Stimulated activated naive CD8-positive, alpha-beta T cell treated with anti-CD3 and anti-CD28 coated beads, Interleukin-15, Interleukin-2, amounts not matched to agents 100 ng/mL and 50 ng/mL, for 24 hours (primary cell): ENCODE measurements at regions not wholly inside any gene's neighbourhood (a gene's known extent, or its start where the extent isn't known, plus 50 kb on each side); places are given as distances from the start of the nearest gene placed in this dataset.
"Not testable (repeated sequence)": the region's sequence is repeated elsewhere in the genome, so short reads cannot be mapped to it uniquely, and the experiment has no call there.

ENCODE experiments used
- H3K27ac Mint-ChIP-seq: one replicate; pipeline ENCODE4 v1.8.0; 2021; ENCODE audit warnings: mild to moderate bottlenecking, mixed read lengths
- H3K27me3 Mint-ChIP-seq: one replicate; pipeline ENCODE4 v1.8.0; 2021; ENCODE audit warnings: mixed read lengths
- H3K36me3 Mint-ChIP-seq: one replicate; pipeline ENCODE4 v1.8.0; 2021; ENCODE audit warnings: low read depth, mixed read lengths
- H3K4me1 Mint-ChIP-seq: one replicate; pipeline ENCODE4 v1.8.0; 2021; ENCODE audit warnings: low read depth, mixed read lengths
- H3K4me3 Mint-ChIP-seq: one replicate; pipeline ENCODE4 v1.8.0; 2021; ENCODE audit warnings: mild to moderate bottlenecking, mixed read lengths
- H3K9me3 Mint-ChIP-seq: one replicate; pipeline ENCODE4 v1.8.0; 2021; ENCODE audit warnings: mixed read lengths

DNA sequence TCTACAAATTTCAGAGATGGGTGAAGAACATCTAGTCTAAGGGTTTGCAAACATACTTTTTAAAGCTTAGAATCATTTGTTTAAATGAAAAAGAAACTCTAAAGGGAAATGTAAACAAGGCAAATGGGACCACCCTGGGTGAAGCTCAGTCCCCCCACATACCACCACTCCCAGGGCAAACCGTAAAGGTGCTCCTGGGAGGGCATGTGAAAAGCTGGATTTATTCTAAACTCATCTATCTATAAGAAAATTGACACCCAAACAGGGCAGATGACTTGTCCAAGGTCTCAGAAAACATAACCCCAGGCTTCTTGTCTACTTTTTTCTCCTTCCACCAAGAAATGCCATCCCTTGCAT, 223.3 kb upstream of the PRKCQ start:
- H3K4me3 Mint-ChIP-seq: no peak overlapping the region
- no peaks in the 10 kb centered on the region for H3K36me3 Mint-ChIP-seq
- H3K4me1 Mint-ChIP-seq: no peaks in the 10 kb centered on the region
- no peak overlapping the region for H3K27ac Mint-ChIP-seq
- peaks cover 6% of the 10 kb centered on the region for H3K27me3 Mint-ChIP-seq
- no peaks in the 10 kb centered on the region for H3K9me3 Mint-ChIP-seq

DNA sequence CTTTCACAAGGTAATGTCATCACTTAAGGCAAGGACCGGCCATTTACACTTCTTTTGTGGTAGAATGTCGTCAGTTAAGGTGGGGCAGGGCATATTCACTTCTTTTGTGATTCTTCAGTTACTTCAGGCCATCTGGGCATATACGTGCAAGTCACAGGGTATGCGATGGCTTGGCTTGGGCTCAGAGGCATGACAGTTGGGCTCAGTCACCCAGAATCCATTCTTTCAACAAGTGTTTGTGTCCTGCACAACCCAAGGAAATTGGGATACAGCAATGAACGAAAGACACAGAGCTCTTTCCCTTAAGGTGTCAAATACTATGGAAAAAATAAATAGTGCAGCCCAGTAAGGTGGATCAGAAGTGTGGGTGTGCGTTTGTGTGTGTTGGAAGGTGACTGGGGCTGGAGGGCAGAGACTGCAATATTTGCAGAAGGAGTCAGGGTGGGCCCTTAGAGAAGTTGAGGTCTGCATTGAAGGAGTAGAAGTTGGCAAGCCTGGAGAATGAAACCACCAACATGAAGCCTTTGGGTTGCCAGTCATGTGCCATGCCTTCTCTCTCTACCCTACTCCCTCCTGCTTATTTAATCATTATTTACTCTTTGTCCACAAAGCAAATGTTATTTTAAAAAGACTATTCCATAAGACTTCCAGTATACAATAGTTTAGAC, 222.8 kb upstream of the PRKCQ start:
- Mint-ChIP-seq H3K36me3 (no peaks in the 10 kb centered on the region), H3K4me1 (no peaks in the 10 kb centered on the region), H3K4me3 (no peak overlapping the region), H3K27me3 (peaks cover 6% of the 10 kb centered on the region), H3K27ac (no peak overlapping the region), H3K9me3 (no peaks in the 10 kb centered on the region)

DNA sequence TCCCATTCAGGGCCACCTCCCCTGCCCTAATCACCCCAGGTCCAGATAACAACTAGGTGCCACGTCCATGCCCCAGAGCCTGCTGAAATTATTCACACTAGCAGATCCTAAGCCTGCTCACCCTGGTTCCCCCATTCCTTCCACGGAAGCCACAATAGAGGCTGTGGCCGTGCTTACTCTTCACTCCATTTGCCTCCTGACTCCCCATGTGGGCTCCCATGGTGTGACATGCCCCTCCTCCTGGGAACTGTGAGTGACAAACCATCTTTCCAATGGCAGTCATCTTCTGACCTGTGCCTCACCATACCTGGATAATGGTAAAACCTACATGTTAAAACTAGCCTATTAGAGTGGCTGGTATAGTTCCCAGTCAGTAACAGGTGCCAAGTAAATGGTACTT, 216.2 kb upstream of the PRKCQ start:
- no peak overlapping the region for H3K27ac Mint-ChIP-seq
- H3K27me3 Mint-ChIP-seq: peaks cover 9% of the 10 kb centered on the region
- no peak overlapping the region for H3K4me3 Mint-ChIP-seq
- H3K36me3 Mint-ChIP-seq: no peaks in the 10 kb centered on the region
- H3K9me3 Mint-ChIP-seq: no peaks in the 10 kb centered on the region
- H3K4me1 Mint-ChIP-seq: no peaks in the 10 kb centered on the region

DNA sequence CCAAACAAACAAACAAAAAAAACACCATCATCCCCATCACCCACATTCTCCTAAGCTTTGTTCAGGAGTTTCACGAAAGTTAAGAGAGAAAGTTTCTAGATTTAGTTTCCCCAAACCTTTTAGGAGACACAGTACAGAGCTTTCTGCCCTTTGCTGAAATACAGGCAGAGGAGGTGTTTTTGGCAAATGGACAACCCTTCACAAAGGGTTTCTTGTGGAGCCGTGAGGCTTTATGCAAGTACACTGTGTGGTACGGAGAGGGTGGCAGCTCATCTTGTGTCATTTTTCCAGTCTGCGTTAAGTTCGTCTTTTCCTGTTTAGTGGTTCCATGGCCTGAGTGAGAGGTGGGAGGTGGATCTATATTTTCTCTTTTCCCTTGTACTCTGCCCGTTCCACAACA, 215.5 kb upstream of the PRKCQ start:
- H3K27me3 Mint-ChIP-seq: peaks cover 8% of the 10 kb centered on the region
- H3K4me3 Mint-ChIP-seq: no peak overlapping the region
- no peak overlapping the region for H3K27ac Mint-ChIP-seq
- H3K9me3 Mint-ChIP-seq: no peaks in the 10 kb centered on the region
- no peaks in the 10 kb centered on the region for H3K4me1 Mint-ChIP-seq
- no peaks in the 10 kb centered on the region for H3K36me3 Mint-ChIP-seq

DNA sequence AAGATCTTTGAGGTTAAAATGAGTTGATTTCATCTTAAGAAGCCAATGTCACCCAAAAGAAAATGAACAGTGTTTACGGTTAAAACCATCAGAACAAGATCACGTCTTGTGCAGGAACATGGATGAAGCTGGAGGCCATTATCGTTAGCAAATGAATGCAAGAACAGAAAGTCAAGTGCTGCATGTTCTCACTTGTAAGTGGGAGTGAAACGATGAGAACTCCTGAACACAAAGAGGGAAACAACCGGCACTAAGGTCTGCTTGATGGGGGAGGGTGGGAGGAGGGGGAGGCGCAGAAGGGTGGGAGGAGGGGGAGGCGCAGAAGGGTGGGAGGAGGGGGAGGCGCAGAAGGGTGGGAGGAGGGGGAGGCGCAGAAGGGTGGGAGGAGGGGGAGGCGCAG, 214.8 kb upstream of the PRKCQ start:
- H3K9me3 Mint-ChIP-seq, H3K27me3 Mint-ChIP-seq, H3K4me3 Mint-ChIP-seq, H3K36me3 Mint-ChIP-seq, H3K27ac Mint-ChIP-seq, H3K4me1 Mint-ChIP-seq: not testable (repeated sequence)

DNA sequence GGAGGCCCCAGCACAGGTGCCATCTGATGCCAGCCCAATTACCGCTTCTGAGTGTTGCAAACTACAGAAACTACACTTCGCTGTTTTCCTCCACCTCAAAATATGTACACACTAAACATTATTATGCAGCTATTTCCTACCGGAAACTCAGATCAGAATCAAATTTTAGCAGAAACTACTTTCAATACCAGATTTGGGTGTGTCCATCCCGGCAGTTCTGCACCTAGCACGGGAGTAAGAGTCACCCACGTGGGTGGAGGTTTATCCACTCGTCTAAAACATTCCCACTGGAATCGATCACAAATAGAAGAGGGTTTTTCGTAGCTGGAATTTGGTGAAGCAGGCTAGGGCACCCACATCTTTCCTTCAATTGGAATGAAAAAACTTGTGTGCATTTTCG, 214.4 kb upstream of the PRKCQ start:
- Mint-ChIP-seq H3K27me3 (peaks cover 8% of the 10 kb centered on the region), H3K4me3 (no peak overlapping the region), H3K9me3 (no peaks in the 10 kb centered on the region), H3K4me1 (no peaks in the 10 kb centered on the region), H3K36me3 (no peaks in the 10 kb centered on the region), H3K27ac (no peak overlapping the region)

DNA sequence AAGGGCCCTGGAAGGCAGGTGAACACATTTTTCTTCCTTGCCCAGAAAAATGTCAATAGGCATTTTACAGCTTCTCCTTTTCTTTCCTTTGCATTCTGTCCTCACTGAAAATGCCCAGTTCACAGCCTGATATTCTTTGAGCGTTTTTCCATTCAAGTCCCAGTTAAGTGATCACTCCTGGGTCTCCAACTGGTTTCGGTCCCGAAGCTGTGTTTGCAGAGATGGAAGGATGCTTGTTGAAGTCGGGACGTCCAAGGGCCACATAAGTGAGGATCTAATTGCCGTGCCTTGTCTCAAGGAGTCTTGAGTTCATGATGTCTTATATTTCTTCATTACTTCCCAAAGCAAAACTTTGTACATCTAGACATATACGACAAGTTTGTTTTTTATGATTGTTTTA, 208.7 kb upstream of the PRKCQ start:
- Mint-ChIP-seq H3K27me3 (peaks cover 14% of the 10 kb centered on the region), H3K4me3 (no peak overlapping the region), H3K27ac (no peak overlapping the region), H3K36me3 (no peaks in the 10 kb centered on the region), H3K9me3 (no peaks in the 10 kb centered on the region), H3K4me1 (no peaks in the 10 kb centered on the region)

DNA sequence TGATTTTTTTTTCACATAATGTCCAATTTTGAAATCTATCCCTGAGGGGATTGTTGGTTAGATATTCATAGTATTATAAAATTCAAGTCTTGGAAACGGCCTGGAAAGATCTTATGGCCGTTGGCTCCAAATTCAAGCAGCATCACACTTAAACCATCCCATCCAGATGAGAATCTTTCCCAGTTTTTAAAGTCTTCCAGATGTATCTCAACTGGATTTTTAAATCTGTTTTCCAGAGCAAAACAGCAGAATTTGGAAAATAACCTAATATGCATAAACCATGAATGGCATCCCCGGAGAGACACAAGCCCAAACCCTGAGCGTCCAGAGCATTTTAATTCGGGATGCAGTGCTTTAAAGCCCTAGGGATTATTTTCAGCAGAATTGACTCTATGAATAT, 208.2 kb upstream of the PRKCQ start:
- Mint-ChIP-seq H3K27me3 (peaks cover 17% of the 10 kb centered on the region), H3K9me3 (no peaks in the 10 kb centered on the region), H3K27ac (no peak overlapping the region), H3K4me3 (no peak overlapping the region), H3K4me1 (no peaks in the 10 kb centered on the region), H3K36me3 (no peaks in the 10 kb centered on the region)

DNA sequence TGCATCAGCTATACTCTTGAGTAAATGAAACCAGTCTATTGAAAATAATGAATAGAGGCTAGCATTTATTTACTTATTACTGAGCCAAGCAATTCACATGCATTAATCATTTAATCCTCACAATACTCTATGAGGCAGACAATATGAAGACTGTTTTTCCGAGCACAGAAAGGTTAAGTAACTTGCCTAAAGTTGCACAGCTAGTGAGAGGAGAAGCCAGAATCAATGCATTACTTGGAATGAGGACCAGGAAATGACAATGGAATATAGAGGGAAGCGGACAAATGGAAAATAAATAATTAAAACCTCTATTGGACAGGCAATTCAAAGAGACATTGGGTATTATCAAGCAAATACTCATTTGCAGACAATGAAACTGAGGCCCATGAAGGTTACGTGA, 207.6 kb upstream of the PRKCQ start:
- Mint-ChIP-seq H3K9me3 (no peaks in the 10 kb centered on the region), H3K36me3 (no peaks in the 10 kb centered on the region), H3K27me3 (peaks cover 17% of the 10 kb centered on the region), H3K4me3 (no peak overlapping the region), H3K4me1 (no peaks in the 10 kb centered on the region), H3K27ac (no peak overlapping the region)

DNA sequence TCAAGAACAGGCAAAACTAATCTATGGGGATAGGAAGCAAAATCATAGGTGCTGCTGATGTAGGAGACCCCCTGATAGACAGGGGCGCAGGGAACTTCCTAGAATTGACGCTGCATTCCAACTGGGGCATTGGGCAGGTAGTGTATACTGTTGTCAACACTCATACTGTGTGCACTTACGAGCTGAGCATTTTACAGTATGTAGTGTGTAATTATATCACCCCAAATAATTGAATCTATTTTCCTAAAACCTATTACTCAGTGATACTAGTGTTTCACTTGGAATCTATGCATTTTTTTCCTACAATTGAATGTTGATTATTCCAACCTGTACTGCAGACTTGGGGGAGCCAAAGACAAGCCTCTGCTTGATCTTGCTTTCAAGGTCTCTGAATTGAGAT, 207.0 kb upstream of the PRKCQ start:
- Mint-ChIP-seq H3K27me3 (peaks cover 17% of the 10 kb centered on the region), H3K4me1 (no peaks in the 10 kb centered on the region), H3K9me3 (no peaks in the 10 kb centered on the region), H3K27ac (no peak overlapping the region), H3K36me3 (no peaks in the 10 kb centered on the region), H3K4me3 (no peak overlapping the region)

DNA sequence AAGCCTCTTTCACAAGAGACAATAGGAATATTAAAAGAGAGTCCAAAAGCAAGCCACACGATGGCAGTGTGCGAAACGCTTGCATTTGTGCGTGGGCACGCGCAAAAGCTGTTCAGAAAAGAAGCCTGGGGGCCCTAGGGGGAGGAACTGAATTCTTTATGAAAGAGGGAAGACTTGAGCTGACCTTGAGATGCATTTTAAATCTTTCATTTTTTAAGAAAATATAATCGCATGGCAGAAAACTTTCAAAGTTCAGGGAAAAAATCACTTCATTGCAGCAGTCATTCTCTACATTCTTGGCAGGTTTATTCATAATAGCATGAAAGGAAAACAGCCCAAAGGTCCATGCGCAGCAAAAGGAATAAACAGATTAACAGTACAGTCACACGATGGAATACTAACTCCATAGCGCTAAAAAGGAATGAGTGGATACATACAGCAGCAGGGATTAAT, 206.5 kb upstream of the PRKCQ start:
- Mint-ChIP-seq H3K9me3 (no peaks in the 10 kb centered on the region), H3K4me3 (no peak overlapping the region), H3K4me1 (no peaks in the 10 kb centered on the region), H3K36me3 (no peaks in the 10 kb centered on the region), H3K27ac (no peak overlapping the region), H3K27me3 (peaks cover 16% of the 10 kb centered on the region)

DNA sequence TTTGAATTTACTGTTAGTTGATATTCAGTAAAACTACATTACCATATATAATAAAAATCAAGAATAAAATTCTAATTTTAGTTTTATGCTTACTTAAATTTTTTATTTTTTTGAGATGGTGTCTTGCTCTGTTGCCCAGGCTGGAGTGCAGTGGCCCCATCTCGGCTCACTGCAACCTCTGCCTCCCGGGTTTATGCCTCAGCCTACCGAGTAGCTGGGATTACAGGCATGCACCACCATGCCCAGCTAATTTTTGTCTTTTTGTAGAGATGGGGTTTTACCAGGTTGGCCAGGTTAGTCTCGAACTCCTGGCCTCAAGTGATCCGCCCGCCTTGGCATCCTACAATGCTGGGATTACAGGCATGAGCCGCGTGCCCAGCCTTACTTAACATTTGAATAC, 204.4 kb upstream of the PRKCQ start:
- H3K4me3 Mint-ChIP-seq, H3K27ac Mint-ChIP-seq, H3K4me1 Mint-ChIP-seq, H3K9me3 Mint-ChIP-seq, H3K36me3 Mint-ChIP-seq: not testable (repeated sequence)
- peaks cover 23% of the 10 kb centered on the region for H3K27me3 Mint-ChIP-seq

DNA sequence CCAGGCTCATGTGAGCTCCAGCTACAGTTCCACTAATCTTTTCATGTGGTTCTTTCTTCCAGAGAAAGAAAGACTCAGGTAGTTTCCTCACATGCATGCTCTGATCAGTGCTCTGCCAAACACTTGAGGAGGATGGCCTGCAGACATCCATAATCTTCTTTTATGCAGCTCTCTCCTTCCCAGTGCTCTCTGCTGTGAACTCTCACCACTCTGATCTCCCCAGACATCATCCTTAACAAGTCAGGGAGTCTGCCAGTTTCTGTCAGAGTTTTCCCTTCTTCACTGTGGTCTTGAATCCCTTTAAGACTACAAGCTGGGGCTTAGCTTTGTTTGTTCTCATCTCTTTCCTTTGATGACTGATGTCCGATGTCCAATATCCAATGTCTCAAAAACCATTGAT, 203.4 kb upstream of the PRKCQ start:
- Mint-ChIP-seq H3K36me3 (no peaks in the 10 kb centered on the region), H3K27me3 (peaks cover 15% of the 10 kb centered on the region), H3K27ac (no peak overlapping the region), H3K9me3 (no peaks in the 10 kb centered on the region), H3K4me1 (no peaks in the 10 kb centered on the region), H3K4me3 (no peak overlapping the region)

DNA sequence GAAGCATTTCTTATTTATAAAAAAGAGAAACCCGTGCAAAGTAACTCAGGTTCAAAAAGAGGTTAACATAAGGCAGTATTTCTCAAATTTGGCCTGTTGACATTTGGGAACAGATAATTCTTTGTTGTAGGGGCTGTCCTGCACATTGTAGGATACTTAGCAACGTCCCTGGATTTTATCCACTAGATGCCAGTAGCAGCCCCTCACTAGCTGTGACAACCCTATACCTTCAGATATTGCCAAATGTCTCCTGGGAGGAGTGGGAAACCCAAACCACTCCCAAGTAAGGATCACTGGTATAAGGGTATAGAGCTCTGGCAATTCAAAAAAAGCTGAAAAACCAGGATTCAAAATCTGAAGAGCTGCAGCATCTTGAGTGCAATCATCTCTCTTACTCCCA, 202.3 kb upstream of the PRKCQ start:
- Mint-ChIP-seq H3K27ac (no peak overlapping the region), H3K4me1 (no peaks in the 10 kb centered on the region), H3K27me3 (peaks cover 22% of the 10 kb centered on the region), H3K36me3 (no peaks in the 10 kb centered on the region), H3K4me3 (no peak overlapping the region), H3K9me3 (no peaks in the 10 kb centered on the region)

DNA sequence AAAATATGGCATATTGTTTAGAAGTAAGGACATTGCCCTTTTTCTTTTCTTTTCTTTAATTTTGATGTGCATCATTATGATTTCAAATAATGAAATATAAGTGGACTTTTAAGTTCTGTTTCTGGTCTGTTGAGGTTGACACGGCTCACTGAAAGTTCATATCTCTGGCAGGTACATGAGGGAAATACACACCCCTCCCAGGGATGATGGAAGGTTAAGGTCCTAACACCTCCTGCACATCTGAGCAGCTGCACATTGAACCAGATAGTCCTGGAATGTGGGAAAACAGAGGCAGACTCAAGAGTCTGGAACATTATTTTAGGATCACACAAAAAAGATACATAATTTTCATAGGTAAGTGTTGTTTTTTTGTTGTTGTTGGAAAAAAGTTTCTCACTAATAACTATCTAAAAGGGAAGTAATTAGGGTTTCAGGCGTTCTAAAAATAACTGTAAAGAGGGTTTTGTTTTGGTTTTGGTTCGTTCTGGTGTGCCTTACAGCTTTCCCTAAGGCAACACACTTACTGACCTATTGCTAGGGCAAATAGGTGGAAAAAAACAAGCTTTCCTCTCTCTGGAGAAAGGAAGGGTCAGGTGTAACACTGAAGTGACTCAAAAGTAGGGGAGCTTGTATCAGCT, 201.2 kb upstream of the PRKCQ start:
- H3K4me1 Mint-ChIP-seq: no peaks in the 10 kb centered on the region
- H3K9me3 Mint-ChIP-seq: no peaks in the 10 kb centered on the region
- H3K27me3 Mint-ChIP-seq: peaks cover 28% of the 10 kb centered on the region
- H3K36me3 Mint-ChIP-seq: no peaks in the 10 kb centered on the region
- no peak overlapping the region for H3K27ac Mint-ChIP-seq
- no peak overlapping the region for H3K4me3 Mint-ChIP-seq

DNA sequence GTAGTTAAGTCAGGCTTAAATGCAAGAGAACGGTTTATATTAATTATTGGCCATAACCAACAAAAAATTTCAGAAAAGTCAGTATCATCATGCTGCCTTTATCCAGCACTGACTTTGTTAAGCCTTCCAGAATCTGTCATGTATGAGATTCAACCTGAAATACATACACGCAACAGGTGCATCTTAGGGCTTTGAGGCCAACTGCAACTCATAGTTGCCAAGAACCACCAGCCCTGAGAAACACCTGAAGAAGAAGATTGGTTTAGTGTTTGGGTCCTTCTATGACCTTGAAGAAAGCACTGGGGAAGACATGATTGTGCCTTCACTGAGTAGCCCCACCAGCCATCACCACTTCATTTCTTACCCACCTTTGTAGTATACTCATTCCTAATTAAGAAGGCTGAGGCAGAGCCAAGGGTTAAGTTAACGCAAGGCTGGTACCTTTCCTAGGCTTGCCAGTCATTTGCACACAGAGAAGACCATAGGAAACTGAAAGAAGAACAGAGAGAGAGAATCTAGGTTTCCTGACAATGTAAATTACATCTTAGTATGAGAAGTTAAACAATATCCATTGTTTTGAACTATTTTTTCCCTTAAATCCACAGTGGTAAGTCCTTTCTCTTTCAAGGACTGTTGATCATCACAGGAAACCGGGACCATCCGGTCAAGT, 200.1 kb upstream of the PRKCQ start:
- no peak overlapping the region for H3K27ac Mint-ChIP-seq

More for the DNA sequence above, 200.1 kb upstream of the PRKCQ start:
- Mint-ChIP-seq H3K4me1 (no peaks in the 10 kb centered on the region), H3K36me3 (no peaks in the 10 kb centered on the region), H3K4me3 (no peak overlapping the region), H3K9me3 (no peaks in the 10 kb centered on the region), H3K27me3 (peaks cover 31% of the 10 kb centered on the region)
